Fibroblast of skin of back (primary cell): ENCODE measurements at regions not wholly inside any gene's neighbourhood (a gene's known extent, or its start where the extent isn't known, plus 50 kb on each side); places are given as distances from the start of the nearest gene placed in this dataset.

Experiments used
- DNase-seq: peaks from one replicate; pipeline ENCODE4 v3.0.0-alpha.2; 2013

DNA sequence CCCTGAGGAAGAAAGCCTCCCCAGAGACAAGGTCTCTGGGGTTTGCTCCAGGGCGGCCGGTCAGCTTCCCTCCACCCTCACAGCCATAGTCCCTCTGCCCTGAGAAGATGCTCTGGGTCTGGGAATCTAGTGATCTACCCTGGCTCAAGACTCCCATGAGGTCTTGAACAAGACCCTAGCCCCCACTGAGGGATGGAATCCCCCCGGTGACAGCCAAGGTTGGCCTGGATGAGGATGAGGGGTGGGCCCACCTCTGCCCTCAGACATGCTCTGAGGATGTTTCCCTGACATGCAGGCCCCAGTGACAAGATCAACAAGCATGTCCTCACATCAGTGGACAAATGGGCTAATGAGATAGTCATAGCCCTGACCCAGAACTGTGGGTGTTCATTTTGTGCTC is 138.6 kb downstream of the C5orf15 start:
- no peak for DNase-seq

DNA sequence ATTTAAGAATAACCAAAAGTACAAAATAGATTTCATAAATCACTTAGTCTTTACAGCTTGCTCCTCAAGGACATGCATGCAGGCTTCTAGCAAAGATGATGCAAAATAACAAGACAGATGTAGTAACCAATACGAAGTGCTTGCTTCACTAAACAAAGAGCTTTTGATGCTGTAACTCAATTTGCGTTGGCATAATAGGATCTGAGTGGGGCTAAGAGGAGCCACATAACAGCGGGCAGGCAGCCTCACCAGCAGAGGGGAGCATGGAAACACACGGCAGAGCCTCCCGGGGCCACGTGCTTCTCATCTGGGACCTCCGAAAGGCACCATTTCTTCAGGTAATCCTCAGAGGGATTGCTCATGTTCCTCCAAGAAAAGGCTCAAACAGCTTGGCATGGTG is 139.7 kb downstream of the C5orf15 start:
- no peak for DNase-seq

GRCh38 chr5:133827830-133828229 is 140.6 kb downstream of the C5orf15 start:
- DNase-seq = no peak

- no peak for DNase-seq
Measured at GRCh38 chr5:133827011-133827410, 141.4 kb downstream of the C5orf15 start.

- DNase-seq = no peak
Measured at GRCh38 chr5:133825631-133826289, 142.7 kb downstream of the C5orf15 start.

DNA sequence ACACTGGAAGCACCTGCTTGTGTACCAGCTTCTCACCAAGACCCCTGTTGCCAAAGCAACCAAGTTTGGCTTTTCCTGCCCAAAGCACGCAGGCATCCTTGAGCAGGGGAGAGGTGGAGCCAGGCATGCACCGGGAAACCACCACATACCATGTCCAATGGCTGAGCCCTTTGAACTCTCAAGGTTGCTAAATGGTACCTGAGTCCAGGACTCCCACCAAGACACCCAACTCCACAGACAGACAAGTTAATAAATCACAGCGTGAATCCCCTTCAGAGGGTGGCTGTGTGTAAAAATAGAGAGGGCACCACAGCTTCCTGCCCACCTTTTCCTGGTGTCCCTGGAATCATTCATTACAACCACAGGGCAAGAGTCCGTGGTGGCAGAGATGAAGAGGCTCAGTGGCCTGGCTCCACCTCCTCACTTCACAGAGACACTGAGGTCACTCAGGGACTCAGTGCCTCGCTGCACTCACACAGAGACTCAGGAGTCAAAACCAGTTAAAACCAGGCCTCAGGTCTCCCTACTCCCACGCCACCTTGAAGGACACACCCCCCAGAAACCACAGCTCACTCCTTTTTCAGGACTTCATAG is 143.7 kb downstream of the C5orf15 start:
- DNase-seq = no peak

- DNase-seq = no peak
Measured at GRCh38 chr5:133821889-133822288, 146.5 kb downstream of the C5orf15 start.

GRCh38 chr5:133821311-133821741 is 147.1 kb downstream of the C5orf15 start:
- DNase-seq = no peak

- peak; percentile 27 for DNase-seq
Measured at GRCh38 chr5:133820507-133820906, 147.9 kb downstream of the C5orf15 start.

DNA sequence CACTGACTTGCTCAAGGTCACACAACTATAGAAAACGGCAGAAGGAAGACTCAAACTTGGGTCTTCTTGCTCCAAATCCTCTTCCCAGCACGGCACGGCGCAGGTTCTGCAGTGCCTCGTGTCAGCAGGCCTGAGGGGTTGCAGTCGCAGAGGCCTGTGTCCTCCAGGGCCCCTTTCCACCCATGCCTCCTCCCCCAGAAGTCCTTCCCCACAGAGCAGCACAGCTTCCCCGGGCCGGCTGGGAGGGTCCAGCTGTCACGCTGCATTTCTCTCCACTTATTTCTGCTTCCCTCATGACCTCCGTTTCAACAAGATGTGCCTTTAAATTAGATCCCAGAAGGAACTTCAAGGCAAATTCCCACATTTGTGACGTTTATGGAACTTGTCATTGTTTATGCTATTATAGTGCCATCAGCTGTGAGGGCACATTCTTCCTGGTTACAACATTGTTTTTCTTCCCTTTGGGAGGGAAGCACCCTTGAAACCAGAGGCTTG is 148.4 kb downstream of the C5orf15 start:
- peak; percentile 15 for DNase-seq

GRCh38 chr5:133818869-133819600 is 149.4 kb downstream of the C5orf15 start:
- DNase-seq = no peak

GRCh38 chr5:133818031-133818431 is 150.4 kb downstream of the C5orf15 start:
- no peak for DNase-seq

GRCh38 chr5:133817456-133817855 is 151.0 kb downstream of the C5orf15 start:
- DNase-seq = no peak

GRCh38 chr5:133816791-133817190 is 151.6 kb downstream of the C5orf15 start:
- no peak for DNase-seq

DNA sequence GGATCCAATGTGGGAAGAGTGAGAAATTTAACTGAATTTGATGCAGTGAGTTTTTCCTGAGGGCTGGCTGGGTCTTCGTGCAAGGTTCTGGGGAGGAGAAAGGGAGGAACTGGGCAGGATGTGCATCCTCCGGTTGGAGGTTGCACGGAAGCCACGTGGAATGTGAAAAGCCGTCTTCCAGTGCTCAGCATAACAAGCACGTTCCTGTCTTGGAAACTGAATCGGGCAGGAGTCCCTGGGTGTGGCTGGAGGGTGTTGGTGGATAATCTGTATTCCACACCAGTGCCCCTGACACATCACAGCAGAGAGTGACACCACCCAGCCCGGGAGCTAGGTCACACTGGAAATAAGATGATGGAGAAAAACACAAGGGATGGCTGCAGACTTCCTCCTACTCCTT is 154.3 kb downstream of the C5orf15 start:
- DNase-seq = peak; percentile 16

- no peak for DNase-seq
Measured at GRCh38 chr5:133811168-133811567, 157.3 kb downstream of the C5orf15 start.

GRCh38 chr5:133809801-133810200 is 158.6 kb downstream of the C5orf15 start:
- no peak for DNase-seq

DNA sequence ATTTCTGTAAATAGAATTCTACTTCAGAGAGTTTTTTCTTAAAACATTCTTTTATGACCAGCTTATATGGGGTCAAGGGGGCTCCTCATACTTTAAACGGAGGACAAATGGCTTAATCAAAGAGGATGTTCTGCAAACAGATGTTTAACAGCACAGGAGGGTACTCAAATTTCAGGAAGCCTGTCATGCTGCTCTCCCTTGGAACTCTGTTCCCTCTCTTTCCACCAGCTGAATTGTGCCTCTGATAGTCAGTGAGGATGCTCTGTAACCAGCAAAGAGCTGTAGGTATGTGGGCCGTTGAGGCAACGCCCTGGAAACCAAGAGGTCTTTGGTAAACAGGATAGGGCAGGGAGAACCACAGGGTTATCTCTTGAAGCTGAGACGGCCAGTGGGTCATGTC is 161.1 kb downstream of the C5orf15 start:
- DNase-seq = no peak

- DNase-seq = no peak
Measured at GRCh38 chr5:133806847-133807246, 161.6 kb downstream of the C5orf15 start.

DNA sequence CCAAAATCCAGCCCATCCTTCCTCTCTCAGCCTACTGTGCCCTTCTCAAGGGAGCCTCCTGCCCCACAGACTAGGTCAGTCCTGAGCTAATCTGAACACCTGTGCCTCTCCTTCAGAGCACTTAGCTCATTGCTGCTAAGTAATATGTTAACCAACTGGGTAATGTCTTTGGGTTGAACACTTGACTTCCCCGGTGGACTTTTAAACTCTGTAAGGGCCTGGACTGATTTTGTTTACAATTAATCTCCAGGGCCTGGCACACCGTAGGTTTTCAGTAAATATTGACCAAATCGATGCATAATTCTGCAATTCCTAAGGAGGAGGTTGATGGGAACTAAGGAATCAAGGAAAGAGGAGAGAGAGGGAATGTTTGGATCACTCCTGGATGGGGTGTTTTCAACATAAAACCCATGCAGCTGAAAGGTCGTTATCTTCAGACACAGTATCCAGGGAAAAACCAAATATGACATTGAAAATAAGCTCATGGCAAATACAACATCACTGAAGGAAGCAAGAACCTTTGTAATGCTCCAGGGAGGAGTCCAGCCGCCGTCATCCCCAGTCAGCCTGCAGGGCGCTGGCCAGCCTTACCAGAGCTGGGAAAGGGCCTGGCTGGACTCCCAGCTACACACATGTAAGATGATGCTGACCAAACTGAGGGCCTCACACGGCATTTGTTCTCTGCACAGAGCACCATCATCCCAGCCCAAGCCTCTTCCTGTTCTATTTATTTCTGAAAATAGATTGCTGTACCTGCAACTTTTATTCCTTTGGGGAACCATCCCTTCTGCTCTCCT is 166.3 kb downstream of the C5orf15 start:
- DNase-seq = peak; percentile 18

GRCh38 chr5:133801431-133801830 is 167.0 kb downstream of the C5orf15 start:
- DNase-seq = no peak

DNA sequence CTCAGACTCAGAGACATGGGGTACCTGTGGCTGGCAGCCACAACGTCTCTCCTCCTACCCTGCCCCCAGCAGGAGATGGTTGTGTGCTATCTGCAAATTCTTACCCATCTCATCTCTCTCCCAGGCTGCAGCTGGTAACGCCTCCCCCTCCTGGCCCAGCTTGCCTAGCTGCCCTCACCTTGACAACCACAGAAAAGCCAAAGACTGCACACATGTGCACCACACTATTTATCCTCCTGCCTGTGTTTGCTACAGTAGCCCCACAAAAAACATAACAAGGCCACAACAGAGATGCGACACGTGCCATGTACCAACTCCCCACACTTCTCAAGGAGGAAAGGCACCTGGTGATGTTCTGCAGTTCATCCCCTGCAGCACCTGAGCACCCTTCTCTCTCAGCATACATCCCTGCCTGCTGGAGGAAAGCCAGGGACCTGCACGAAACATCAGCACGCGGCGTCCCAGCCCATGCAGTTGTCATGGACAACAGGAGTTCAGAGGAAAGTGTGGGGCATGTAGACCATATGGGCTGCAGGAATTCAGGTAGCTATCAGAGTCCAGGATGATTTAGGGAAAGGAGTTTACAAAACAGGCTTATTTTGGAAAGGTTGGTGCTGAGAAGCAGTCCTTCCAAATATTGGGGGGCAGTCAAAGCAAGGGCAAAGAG is 168.7 kb downstream of the C5orf15 start:
- no peak for DNase-seq
